PC-3 (cell line): ENCODE measurements at regions not wholly inside any gene's neighbourhood (a gene's known extent, or its start where the extent isn't known, plus 50 kb on each side); places are given as distances from the start of the nearest gene placed in this dataset.

ENCODE experiments used
- EZH2 ChIP-seq: fragments of 300-600 bp; sonication (generic); IDR thresholded peaks from one replicate; pipeline ENCODE4 v1.6.1; 2017; ENCODE audit warnings: antibody characterized with exemption, mild to moderate bottlenecking, low read length; ENCODE audit not compliant: unreplicated experiment
- TF ChIP-seq, protein P1 (sequence below): fragments of 300-600 bp; sonication (generic); conservative IDR thresholded peaks from 2 replicates; pipeline ENCODE4 v1.5.1; 2017; ENCODE audit warnings: antibody characterized with exemption, low read depth, mild to moderate bottlenecking, low read length

DNA sequence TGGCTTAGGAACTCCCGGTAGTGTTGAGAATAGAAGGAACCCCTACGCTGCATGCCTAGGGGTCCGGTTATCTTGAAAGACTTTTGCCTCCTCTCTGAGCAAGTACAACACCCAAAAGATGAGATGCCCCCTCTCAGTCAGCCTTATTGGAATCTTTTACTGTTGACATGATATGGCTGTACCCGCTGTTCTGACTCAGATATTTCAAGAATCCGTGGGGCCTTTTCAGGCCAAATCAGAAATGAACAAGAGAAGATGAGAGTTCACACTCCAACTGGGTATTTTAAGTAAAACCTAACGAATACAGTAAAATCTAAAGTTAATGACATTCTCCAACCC is 164.2 kb downstream of the PPIAL4G start:
- TF ChIP-seq, protein P1, sequence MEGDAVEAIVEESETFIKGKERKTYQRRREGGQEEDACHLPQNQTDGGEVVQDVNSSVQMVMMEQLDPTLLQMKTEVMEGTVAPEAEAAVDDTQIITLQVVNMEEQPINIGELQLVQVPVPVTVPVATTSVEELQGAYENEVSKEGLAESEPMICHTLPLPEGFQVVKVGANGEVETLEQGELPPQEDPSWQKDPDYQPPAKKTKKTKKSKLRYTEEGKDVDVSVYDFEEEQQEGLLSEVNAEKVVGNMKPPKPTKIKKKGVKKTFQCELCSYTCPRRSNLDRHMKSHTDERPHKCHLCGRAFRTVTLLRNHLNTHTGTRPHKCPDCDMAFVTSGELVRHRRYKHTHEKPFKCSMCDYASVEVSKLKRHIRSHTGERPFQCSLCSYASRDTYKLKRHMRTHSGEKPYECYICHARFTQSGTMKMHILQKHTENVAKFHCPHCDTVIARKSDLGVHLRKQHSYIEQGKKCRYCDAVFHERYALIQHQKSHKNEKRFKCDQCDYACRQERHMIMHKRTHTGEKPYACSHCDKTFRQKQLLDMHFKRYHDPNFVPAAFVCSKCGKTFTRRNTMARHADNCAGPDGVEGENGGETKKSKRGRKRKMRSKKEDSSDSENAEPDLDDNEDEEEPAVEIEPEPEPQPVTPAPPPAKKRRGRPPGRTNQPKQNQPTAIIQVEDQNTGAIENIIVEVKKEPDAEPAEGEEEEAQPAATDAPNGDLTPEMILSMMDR: no peak
- TF ChIP-seq EZH2: no peak
